Sigmoid colon (tissue), 4 donors: ENCODE measurements at regions not wholly inside any gene's neighbourhood (a gene's known extent, or its start where the extent isn't known, plus 50 kb on each side); places are given as distances from the start of the nearest gene placed in this dataset.

Source experiments
- EP300 ChIP-seq, 4 donors: sonication (generic); formaldehyde crosslinking; IDR thresholded peaks; one replicate each; pipeline ENCODE4 v1.6.1; 2017; ENCODE audit warnings: antibody characterized with exemption in 4 of 4
- POLR2AphosphoS5 ChIP-seq, 4 donors: sonication (generic); formaldehyde crosslinking; IDR thresholded peaks; one replicate each; pipeline ENCODE4 v1.6.1; 2017; ENCODE audit warnings: antibody characterized with exemption in 4 of 4
- TF ChIP-seq, protein P1 (sequence below), 4 experiments: fragments of 450-650 bp in 3 of 4; fragments of 200-600 bp in 1 of 4; IDR thresholded peaks; one replicate each; pipeline ENCODE4 v1.5.1; 2016 to 2019; ENCODE audit warnings: antibody characterized with exemption in 4 of 4, mild to moderate bottlenecking in 3 of 4, moderate library complexity in 2 of 4

DNA sequence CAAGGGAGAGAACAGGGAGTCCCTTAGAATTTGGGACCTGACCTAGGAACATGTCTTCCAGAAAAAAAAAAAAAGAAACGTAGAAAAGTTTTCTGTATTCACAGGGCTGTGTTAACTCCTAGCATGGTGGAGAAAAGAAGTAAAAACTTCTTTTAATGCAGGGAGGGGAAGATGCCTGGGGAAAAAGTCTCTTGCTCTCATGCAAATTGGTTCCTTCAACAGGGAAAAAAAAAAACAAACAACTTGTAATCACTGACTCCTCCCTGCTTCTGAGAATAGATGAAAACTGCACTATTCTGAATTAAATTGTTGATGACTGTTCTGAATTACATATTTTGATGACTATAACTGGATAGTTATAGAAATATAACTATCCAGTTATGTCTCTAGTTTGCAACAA lies 933.2 kb downstream of the TRIB2 start:
- TF ChIP-seq, protein P1, sequence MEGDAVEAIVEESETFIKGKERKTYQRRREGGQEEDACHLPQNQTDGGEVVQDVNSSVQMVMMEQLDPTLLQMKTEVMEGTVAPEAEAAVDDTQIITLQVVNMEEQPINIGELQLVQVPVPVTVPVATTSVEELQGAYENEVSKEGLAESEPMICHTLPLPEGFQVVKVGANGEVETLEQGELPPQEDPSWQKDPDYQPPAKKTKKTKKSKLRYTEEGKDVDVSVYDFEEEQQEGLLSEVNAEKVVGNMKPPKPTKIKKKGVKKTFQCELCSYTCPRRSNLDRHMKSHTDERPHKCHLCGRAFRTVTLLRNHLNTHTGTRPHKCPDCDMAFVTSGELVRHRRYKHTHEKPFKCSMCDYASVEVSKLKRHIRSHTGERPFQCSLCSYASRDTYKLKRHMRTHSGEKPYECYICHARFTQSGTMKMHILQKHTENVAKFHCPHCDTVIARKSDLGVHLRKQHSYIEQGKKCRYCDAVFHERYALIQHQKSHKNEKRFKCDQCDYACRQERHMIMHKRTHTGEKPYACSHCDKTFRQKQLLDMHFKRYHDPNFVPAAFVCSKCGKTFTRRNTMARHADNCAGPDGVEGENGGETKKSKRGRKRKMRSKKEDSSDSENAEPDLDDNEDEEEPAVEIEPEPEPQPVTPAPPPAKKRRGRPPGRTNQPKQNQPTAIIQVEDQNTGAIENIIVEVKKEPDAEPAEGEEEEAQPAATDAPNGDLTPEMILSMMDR (IDR thresholded peaks at IDR 0.05), result no peak
- TF ChIP-seq POLR2AphosphoS5 (IDR thresholded peaks at IDR 0.05), result no peak
- no peak for TF ChIP-seq EP300 (IDR thresholded peaks at IDR 0.05)
